B cell (primary cell): ENCODE measurements at regions not wholly inside any gene's neighbourhood (a gene's known extent, or its start where the extent isn't known, plus 50 kb on each side); places are given as distances from the start of the nearest gene placed in this dataset.

Source experiments
- CTCF ChIP-seq: fragments of 200-600 bp; IDR thresholded peaks from one replicate; pipeline ENCODE4 v1.8.0; 2022; ENCODE audit warnings: antibody characterized with exemption, mild to moderate bottlenecking
- EZH2 ChIP-seq: IDR thresholded peaks from 2 replicates; pipeline ENCODE4 v1.6.1; 2012; ENCODE audit warnings: borderline replicate concordance, low read depth, mild to moderate bottlenecking, moderate library complexity, low read length; ENCODE audit not compliant: insufficient read depth, poor library complexity, severe bottlenecking

- TF ChIP-seq EZH2 (no peak), CTCF (no peak)
Observed at GRCh38 chr16:52376676-52377280, 170.2 kb downstream of the TOX3 start.
